Epithelial cell of esophagus (primary cell): ENCODE measurements at regions not wholly inside any gene's neighbourhood (a gene's known extent, or its start where the extent isn't known, plus 50 kb on each side); places are given as distances from the start of the nearest gene placed in this dataset.

Source experiments
- DNase-seq: peaks from one replicate; pipeline ENCODE4 v3.0.0; 2010; ENCODE audit warnings: low read depth
- H3K4me3 ChIP-seq: 2 replicates; pipeline ENCODE4 v1.5.1; 2011; ENCODE audit warnings: mild to moderate bottlenecking, low read length, control low read depth
- CTCF ChIP-seq: IDR thresholded peaks from 2 replicates; pipeline ENCODE4 v1.5.1; 2011; ENCODE audit warnings: low read depth, mild to moderate bottlenecking, low read length, control low read depth, inconsistent platforms; ENCODE audit not compliant: insufficient read depth; ENCODE audit errors: missing control alignments

- peak; percentile 87 for DNase-seq
- TF ChIP-seq CTCF, result no peak
- H3K4me3 ChIP-seq, result no peak overlapping the region
Observed at GRCh38 chr2:156883804-156884203, 373.7 kb upstream of the GALNT5 start.

- no peak for TF ChIP-seq CTCF
- no peak overlapping the region for H3K4me3 ChIP-seq
- peak; percentile 31 for DNase-seq
Observed at GRCh38 chr2:156884216-156884615, 373.3 kb upstream of the GALNT5 start.

GRCh38 chr2:156890529-156891148 lies 366.9 kb upstream of the GALNT5 start:
- no peak for DNase-seq
- no peak overlapping the region for H3K4me3 ChIP-seq
- no peak for TF ChIP-seq CTCF

GRCh38 chr2:156891609-156892008 lies 365.9 kb upstream of the GALNT5 start:
- TF ChIP-seq CTCF, result no peak
- DNase-seq, result no peak
- no peak overlapping the region for H3K4me3 ChIP-seq

- DNase-seq, result peak; percentile 95
- peak overlapping the region; percentile 39 for H3K4me3 ChIP-seq
- TF ChIP-seq CTCF, result peak; percentile 66
Observed at GRCh38 chr2:156892467-156893281, 364.8 kb upstream of the GALNT5 start.

- peak; percentile 64 for DNase-seq
- H3K4me3 ChIP-seq, result no peak overlapping the region
- no peak for TF ChIP-seq CTCF
Observed at GRCh38 chr2:156896294-156896693, 361.2 kb upstream of the GALNT5 start.
